ENCODE measurements at regions not wholly inside any gene's neighbourhood (a gene's known extent, or its start where the extent isn't known, plus 50 kb on each side); places are given as distances from the start of the nearest gene placed in this dataset.

GRCh38 chr1:214977110-214977509, 105.4 kb upstream of the KCNK2 start:
- Histone ChIP-seq H3K27ac (replicated peaks) (no peak overlapping the region), H3K27me3 (ENCODE audit: insufficient read depth, poor library complexity, severe bottlenecking) (no peaks in the 10 kb centered on the region), H3K4me3 (replicated peaks; ENCODE audit: insufficient read depth, low read length) (no peak overlapping the region)
- no peak for TF ChIP-seq SPI1 (IDR thresholded peaks at IDR 0.05; ENCODE audit: borderline replicate concordance, low read depth)
- no peak for DNase-seq (ENCODE audit: low read depth in 1 of 2, low spot score in 1 of 2)

GRCh38 chr1:214977700-214978374, 104.7 kb upstream of the KCNK2 start:
- Histone ChIP-seq H3K27ac (replicated peaks) (no peak overlapping the region), H3K27me3 (ENCODE audit: insufficient read depth, poor library complexity, severe bottlenecking) (no peaks in the 10 kb centered on the region), H3K4me3 (replicated peaks; ENCODE audit: insufficient read depth, low read length) (no peak overlapping the region)
- TF ChIP-seq REST (IDR thresholded peaks at IDR 0.05; ENCODE audit: insufficient replicate concordance, low read depth) (no peak), GABPA (IDR thresholded peaks at IDR 0.05; ENCODE audit: low read depth) (no peak), CTCF (IDR thresholded peaks at IDR 0.05; ENCODE audit: insufficient read depth, low read length) (no peak), POLR2AphosphoS5 (IDR thresholded peaks at IDR 0.05; ENCODE audit: low read depth) (no peak), SPI1 (IDR thresholded peaks at IDR 0.05; ENCODE audit: borderline replicate concordance, low read depth) (no peak)
- DNase-seq (ENCODE audit: low read depth in 1 of 2, low spot score in 1 of 2): no peak

GRCh38 chr1:214979191-214979590, 103.3 kb upstream of the KCNK2 start:
- no peak for DNase-seq (ENCODE audit: low read depth in 1 of 2, low spot score in 1 of 2)
- no peak for TF ChIP-seq SPI1 (IDR thresholded peaks at IDR 0.05; ENCODE audit: borderline replicate concordance, low read depth)
- TF ChIP-seq CTCF (IDR thresholded peaks at IDR 0.05; ENCODE audit: insufficient read depth, low read length): no peak
- no peaks in the 10 kb centered on the region for H3K27me3 ChIP-seq (ENCODE audit: insufficient read depth, poor library complexity, severe bottlenecking)

GRCh38 chr1:214980921-214981320, 101.6 kb upstream of the KCNK2 start:
- no peak overlapping the region for H3K27ac ChIP-seq (replicated peaks)
- no peak overlapping the region for H3K4me3 ChIP-seq (replicated peaks; ENCODE audit: insufficient read depth, low read length)
- TF ChIP-seq REST (IDR thresholded peaks at IDR 0.05; ENCODE audit: insufficient replicate concordance, low read depth) (no peak), POLR2AphosphoS5 (IDR thresholded peaks at IDR 0.05; ENCODE audit: low read depth) (no peak), GABPA (IDR thresholded peaks at IDR 0.05; ENCODE audit: low read depth) (no peak), SPI1 (IDR thresholded peaks at IDR 0.05; ENCODE audit: borderline replicate concordance, low read depth) (no peak), CTCF (IDR thresholded peaks at IDR 0.05; ENCODE audit: insufficient read depth, low read length) (no peak)
- no peaks in the 10 kb centered on the region for H3K27me3 ChIP-seq (ENCODE audit: insufficient read depth, poor library complexity, severe bottlenecking)
- DNase-seq (ENCODE audit: low read depth in 1 of 2, low spot score in 1 of 2): no peak

More at GRCh38 chr1:214979191-214979590, 103.3 kb upstream of the KCNK2 start:
- H3K4me3 ChIP-seq (replicated peaks; ENCODE audit: insufficient read depth, low read length): no peak overlapping the region
- no peak overlapping the region for H3K27ac ChIP-seq (replicated peaks)

Data from HL-60 (cell line).